ENCODE measurements at regions not wholly inside any gene's neighbourhood (a gene's known extent, or its start where the extent isn't known, plus 50 kb on each side); places are given as distances from the start of the nearest gene placed in this dataset.

- Mint-ChIP-seq H3K27ac (no peak overlapping the region), H3K27me3 (peaks cover 27% of the 10 kb centered on the region), H3K4me1 (no peaks in the 10 kb centered on the region), H3K4me3 (no peak overlapping the region), H3K9me3 (ENCODE audit: insufficient read depth) (no peaks in the 10 kb centered on the region)
- Histone ChIP-seq H3K27me3 (replicated peaks in 1 of 4; ENCODE audit: control extremely low read depth in 1 of 4, control insufficient read depth in 3 of 4, insufficient read depth in 4 of 4, low read length in 3 of 4) (peaks cover 0 to 9% (median 4%) of the 10 kb centered on the region in 4 experiments), H3K4me1 (ENCODE audit: control insufficient read depth in 2 of 2, insufficient read depth in 2 of 2, low read length in 2 of 2) (no peaks in the 10 kb centered on the region), H3K36me3 (replicated peaks in 1 of 2; ENCODE audit: control extremely low read depth in 1 of 2, control insufficient read depth in 1 of 2, extremely low read depth in 1 of 2, insufficient read depth in 2 of 2, low read length in 1 of 2) (no peaks in the 10 kb centered on the region), H3K27ac (ENCODE audit: low read length in 2 of 2) (no peak overlapping the region), H3K9ac (ENCODE audit: low read length) (no peak overlapping the region), H3K4me2 (replicated peaks; ENCODE audit: low read depth, low read length, poor library complexity, severe bottlenecking) (no peak overlapping the region), H3K79me2 (ENCODE audit: control insufficient read depth, insufficient read depth, low read length) (no peaks in the 10 kb centered on the region), H2AFZ (ENCODE audit: insufficient read depth, low read depth, low read length, poor library complexity, severe bottlenecking) (no peak overlapping the region), H3K9me3 (ENCODE audit: control extremely low read depth in 1 of 3, control insufficient read depth in 2 of 3, insufficient read depth in 1 of 3, low read length in 2 of 3) (no peaks in the 10 kb centered on the region), H3K4me3 (ENCODE audit: control extremely low read depth in 1 of 5, extremely low read depth in 1 of 5, insufficient read depth in 1 of 5, low read depth in 2 of 5, low read length in 4 of 5) (no peak overlapping the region), H4K20me1 (ENCODE audit: control insufficient read depth, insufficient read depth, low read length, poor library complexity, severe bottlenecking) (no peaks in the 10 kb centered on the region)
- intact Hi-C loops (cut with micrococcal nuclease): no loop called here
- POLR2A ChIA-PET: no interaction called here
- no peak for DNase-seq
- TF ChIP-seq EZH2 (IDR thresholded peaks at IDR 0.05; ENCODE audit: borderline replicate concordance, insufficient read depth, low read depth, low read length, poor library complexity, severe bottlenecking) (no peak), CTCF (IDR thresholded peaks at IDR 0.05) (no peak)
- WGBS (ENCODE audit: insufficient coverage): no CpG with 5 or more reads among the region's 2 CpGs
- no peak for ATAC-seq (ENCODE audit: low read depth)
- CTCF ChIA-PET: no interaction called here
These were observed 81.0 kb upstream of the KLHL25 start for GRCh38 chr15:85875756-85876155.

GRCh38 chr15:85878828-85879225 lies 84.1 kb upstream of the KLHL25 start:
- no peaks in the 10 kb centered on the region for H3K79me2 ChIP-seq (ENCODE audit: control insufficient read depth, insufficient read depth, low read length)
- intact Hi-C loops (cut with micrococcal nuclease): no loop called here
- no peaks in the 10 kb centered on the region for H3K4me1 Mint-ChIP-seq
- no peak overlapping the region for H3K9ac ChIP-seq (ENCODE audit: low read length)
- H4K20me1 ChIP-seq (ENCODE audit: control insufficient read depth, insufficient read depth, low read length, poor library complexity, severe bottlenecking): no peaks in the 10 kb centered on the region
- H3K4me1 ChIP-seq (ENCODE audit: control insufficient read depth in 2 of 2, insufficient read depth in 2 of 2, low read length in 2 of 2): no peaks in the 10 kb centered on the region
- H3K27ac ChIP-seq (ENCODE audit: low read length in 2 of 2): no peak overlapping the region
- ChIA-PET POLR2A (no interaction called here), CTCF (no interaction called here)
- no peak overlapping the region for H3K4me2 ChIP-seq (replicated peaks; ENCODE audit: low read depth, low read length, poor library complexity, severe bottlenecking)
- H3K27ac Mint-ChIP-seq: no peak overlapping the region
- peaks cover 0 to 9% (median 4%) of the 10 kb centered on the region in 4 experiments for H3K27me3 ChIP-seq (replicated peaks in 1 of 4; ENCODE audit: control extremely low read depth in 1 of 4, control insufficient read depth in 3 of 4, insufficient read depth in 4 of 4, low read length in 3 of 4)
- no peak overlapping the region for H3K4me3 ChIP-seq (ENCODE audit: control extremely low read depth in 1 of 5, extremely low read depth in 1 of 5, insufficient read depth in 1 of 5, low read depth in 2 of 5, low read length in 4 of 5)
- DNase-seq: no peak
- no peak for ATAC-seq (ENCODE audit: low read depth)
- H3K36me3 ChIP-seq (replicated peaks in 1 of 2; ENCODE audit: control extremely low read depth in 1 of 2, control insufficient read depth in 1 of 2, extremely low read depth in 1 of 2, insufficient read depth in 2 of 2, low read length in 1 of 2): no peaks in the 10 kb centered on the region
- TF ChIP-seq EZH2 (IDR thresholded peaks at IDR 0.05; ENCODE audit: borderline replicate concordance, insufficient read depth, low read depth, low read length, poor library complexity, severe bottlenecking) (no peak), CTCF (IDR thresholded peaks at IDR 0.05) (no peak)
- peaks cover 0 to 3% (median 0%) of the 10 kb centered on the region in 3 donors for H3K9me3 ChIP-seq (ENCODE audit: control extremely low read depth in 1 of 3, control insufficient read depth in 2 of 3, insufficient read depth in 1 of 3, low read length in 2 of 3)
- peaks cover 18% of the 10 kb centered on the region for H3K27me3 Mint-ChIP-seq
- H2AFZ ChIP-seq (ENCODE audit: insufficient read depth, low read depth, low read length, poor library complexity, severe bottlenecking): no peak overlapping the region
- no peak overlapping the region for H3K4me3 Mint-ChIP-seq
- WGBS (ENCODE audit: insufficient coverage): 7% methylated on average over 2 of the region's 3 CpGs
- H3K9me3 Mint-ChIP-seq (ENCODE audit: insufficient read depth): peaks cover 2% of the 10 kb centered on the region

Measured in B cell (primary cell).